Neural progenitor cell (in vitro differentiated cells): ENCODE measurements at regions not wholly inside any gene's neighbourhood (a gene's known extent, or its start where the extent isn't known, plus 50 kb on each side); places are given as distances from the start of the nearest gene placed in this dataset.

Experiments
- EZH2 ChIP-seq: fragments of 200-600 bp; sonication (generic); IDR thresholded peaks from 2 replicates; pipeline ENCODE4 v1.6.1; 2017; ENCODE audit warnings: antibody characterized with exemption, mild to moderate bottlenecking, moderate library complexity
- TF ChIP-seq, protein P1 (sequence below): fragments of 200-600 bp; sonication (generic); IDR thresholded peaks from 2 replicates; pipeline ENCODE4 v1.5.1; 2017; ENCODE audit warnings: antibody characterized with exemption, mild to moderate bottlenecking

DNA sequence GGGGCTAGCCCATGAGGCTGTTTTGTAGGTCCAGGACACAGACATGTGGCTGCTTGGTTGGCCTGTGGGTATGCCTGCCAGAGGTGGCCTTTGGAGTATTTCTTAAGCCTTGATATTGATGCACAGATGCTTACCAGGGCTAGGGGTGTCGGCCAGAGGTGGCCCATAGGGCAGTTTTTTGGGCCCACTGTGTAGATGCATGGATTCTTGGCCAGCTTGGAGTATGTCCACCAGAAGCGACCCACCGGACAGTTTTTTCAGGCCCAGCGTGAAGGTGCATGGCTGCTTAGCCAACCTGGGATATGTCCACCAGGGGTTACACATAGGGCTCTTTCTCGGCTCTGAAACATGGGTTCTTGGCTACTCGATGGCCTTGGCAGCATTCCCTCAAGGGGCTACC is 1199.1 kb downstream of the CNTNAP5 start:
- TF ChIP-seq, protein P1, sequence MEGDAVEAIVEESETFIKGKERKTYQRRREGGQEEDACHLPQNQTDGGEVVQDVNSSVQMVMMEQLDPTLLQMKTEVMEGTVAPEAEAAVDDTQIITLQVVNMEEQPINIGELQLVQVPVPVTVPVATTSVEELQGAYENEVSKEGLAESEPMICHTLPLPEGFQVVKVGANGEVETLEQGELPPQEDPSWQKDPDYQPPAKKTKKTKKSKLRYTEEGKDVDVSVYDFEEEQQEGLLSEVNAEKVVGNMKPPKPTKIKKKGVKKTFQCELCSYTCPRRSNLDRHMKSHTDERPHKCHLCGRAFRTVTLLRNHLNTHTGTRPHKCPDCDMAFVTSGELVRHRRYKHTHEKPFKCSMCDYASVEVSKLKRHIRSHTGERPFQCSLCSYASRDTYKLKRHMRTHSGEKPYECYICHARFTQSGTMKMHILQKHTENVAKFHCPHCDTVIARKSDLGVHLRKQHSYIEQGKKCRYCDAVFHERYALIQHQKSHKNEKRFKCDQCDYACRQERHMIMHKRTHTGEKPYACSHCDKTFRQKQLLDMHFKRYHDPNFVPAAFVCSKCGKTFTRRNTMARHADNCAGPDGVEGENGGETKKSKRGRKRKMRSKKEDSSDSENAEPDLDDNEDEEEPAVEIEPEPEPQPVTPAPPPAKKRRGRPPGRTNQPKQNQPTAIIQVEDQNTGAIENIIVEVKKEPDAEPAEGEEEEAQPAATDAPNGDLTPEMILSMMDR, result no peak
- no peak for TF ChIP-seq EZH2
